Nephron (organoid): ENCODE measurements at regions not wholly inside any gene's neighbourhood (a gene's known extent, or its start where the extent isn't known, plus 50 kb on each side); places are given as distances from the start of the nearest gene placed in this dataset.

Experiments used
- H3K27ac Mint-ChIP-seq, 3 experiments: 2 replicates each; pipeline ENCODE4 v1.8.0; 2020; ENCODE audit warnings: mixed read lengths in 3 of 3, mild to moderate bottlenecking in 2 of 3, moderate library complexity in 1 of 3
- H3K27me3 Mint-ChIP-seq: 2 replicates; pipeline ENCODE4 v1.8.0; 2021; ENCODE audit warnings: low read depth, mild to moderate bottlenecking, moderate library complexity, mixed read lengths
- H3K36me3 Mint-ChIP-seq: 2 replicates; pipeline ENCODE4 v1.8.0; 2020; ENCODE audit warnings: low read depth, mixed read lengths
- H3K4me1 Mint-ChIP-seq: 2 replicates; pipeline ENCODE4 v1.8.0; 2020; ENCODE audit warnings: mixed read lengths
- H3K4me3 Mint-ChIP-seq, 3 experiments: 2 replicates each; pipeline ENCODE4 v1.8.0; 2020; ENCODE audit warnings: mild to moderate bottlenecking in 3 of 3, mixed read lengths in 3 of 3, moderate library complexity in 2 of 3
- H3K9me3 Mint-ChIP-seq: 2 replicates; pipeline ENCODE4 v1.8.0; 2020; ENCODE audit warnings: mixed read lengths
- TF ChIP-seq, protein P1 (sequence below), 3 experiments: fragments of 200-600 bp; sonication (generic); IDR thresholded peaks; one replicate each; pipeline ENCODE4 v1.5.0; 2021; ENCODE audit warnings: antibody characterized with exemption in 3 of 3; ENCODE audit not compliant: unreplicated experiment in 3 of 3

DNA sequence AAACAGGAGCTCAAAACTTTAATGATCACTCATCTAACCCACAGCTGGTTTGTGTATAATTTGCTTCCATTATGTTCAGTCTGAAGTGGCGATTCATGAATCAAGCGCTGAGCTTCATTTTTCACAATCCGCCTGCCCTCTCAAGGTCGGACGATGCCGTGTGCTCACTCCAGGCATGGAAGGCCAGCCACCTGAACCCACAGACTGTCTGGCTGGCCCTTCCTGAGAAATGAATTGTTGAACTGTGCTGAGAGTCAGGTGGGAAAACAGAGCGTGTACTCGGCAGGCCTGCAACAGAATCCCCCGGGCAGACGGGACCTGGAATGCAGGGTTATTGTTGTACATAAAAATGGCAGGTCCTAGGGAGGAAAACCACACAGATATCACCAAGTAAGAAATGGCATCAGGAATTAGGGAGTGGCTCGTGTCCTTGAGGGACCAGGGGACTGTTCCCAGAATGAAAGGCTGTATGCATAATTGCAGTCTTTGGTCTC lies 375.7 kb downstream of the IRX2 start:
- Mint-ChIP-seq H3K4me1 (no peaks in the 10 kb centered on the region), H3K36me3 (no peaks in the 10 kb centered on the region), H3K27ac (no peak overlapping the region), H3K4me3 (no peak overlapping the region), H3K27me3 (peaks cover 14% of the 10 kb centered on the region), H3K9me3 (no peaks in the 10 kb centered on the region)
- TF ChIP-seq, protein P1, sequence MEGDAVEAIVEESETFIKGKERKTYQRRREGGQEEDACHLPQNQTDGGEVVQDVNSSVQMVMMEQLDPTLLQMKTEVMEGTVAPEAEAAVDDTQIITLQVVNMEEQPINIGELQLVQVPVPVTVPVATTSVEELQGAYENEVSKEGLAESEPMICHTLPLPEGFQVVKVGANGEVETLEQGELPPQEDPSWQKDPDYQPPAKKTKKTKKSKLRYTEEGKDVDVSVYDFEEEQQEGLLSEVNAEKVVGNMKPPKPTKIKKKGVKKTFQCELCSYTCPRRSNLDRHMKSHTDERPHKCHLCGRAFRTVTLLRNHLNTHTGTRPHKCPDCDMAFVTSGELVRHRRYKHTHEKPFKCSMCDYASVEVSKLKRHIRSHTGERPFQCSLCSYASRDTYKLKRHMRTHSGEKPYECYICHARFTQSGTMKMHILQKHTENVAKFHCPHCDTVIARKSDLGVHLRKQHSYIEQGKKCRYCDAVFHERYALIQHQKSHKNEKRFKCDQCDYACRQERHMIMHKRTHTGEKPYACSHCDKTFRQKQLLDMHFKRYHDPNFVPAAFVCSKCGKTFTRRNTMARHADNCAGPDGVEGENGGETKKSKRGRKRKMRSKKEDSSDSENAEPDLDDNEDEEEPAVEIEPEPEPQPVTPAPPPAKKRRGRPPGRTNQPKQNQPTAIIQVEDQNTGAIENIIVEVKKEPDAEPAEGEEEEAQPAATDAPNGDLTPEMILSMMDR (IDR thresholded peaks at IDR 0.05; ENCODE audit: unreplicated experiment in 3 of 3): no peak

DNA sequence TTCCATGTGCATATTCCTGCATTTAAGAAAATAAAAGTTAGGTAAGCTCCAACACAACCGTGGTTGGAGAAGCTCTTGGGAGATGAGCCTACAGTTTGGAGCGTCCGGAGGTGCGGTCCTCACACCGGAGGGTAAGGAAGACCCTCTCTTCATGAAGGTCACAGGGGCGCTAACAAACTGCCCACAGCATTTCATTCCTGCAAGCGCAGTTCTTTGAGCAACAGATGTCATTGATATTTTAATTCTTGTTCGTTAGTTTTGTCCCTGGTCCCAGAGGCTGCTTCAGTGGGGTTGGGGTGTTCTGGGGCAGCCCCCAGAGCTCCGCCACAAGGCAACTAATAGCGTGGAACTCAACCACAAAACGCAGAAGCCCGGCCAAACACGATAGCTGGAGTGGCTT lies 376.2 kb downstream of the IRX2 start:
- TF ChIP-seq, protein P1 (IDR thresholded peaks at IDR 0.05; ENCODE audit: unreplicated experiment in 3 of 3): no peak
- H3K27me3 Mint-ChIP-seq: peaks cover 10% of the 10 kb centered on the region
- no peaks in the 10 kb centered on the region for H3K36me3 Mint-ChIP-seq
- H3K9me3 Mint-ChIP-seq: no peaks in the 10 kb centered on the region
- H3K27ac Mint-ChIP-seq: no peak overlapping the region
- no peaks in the 10 kb centered on the region for H3K4me1 Mint-ChIP-seq
- H3K4me3 Mint-ChIP-seq: no peak overlapping the region

DNA sequence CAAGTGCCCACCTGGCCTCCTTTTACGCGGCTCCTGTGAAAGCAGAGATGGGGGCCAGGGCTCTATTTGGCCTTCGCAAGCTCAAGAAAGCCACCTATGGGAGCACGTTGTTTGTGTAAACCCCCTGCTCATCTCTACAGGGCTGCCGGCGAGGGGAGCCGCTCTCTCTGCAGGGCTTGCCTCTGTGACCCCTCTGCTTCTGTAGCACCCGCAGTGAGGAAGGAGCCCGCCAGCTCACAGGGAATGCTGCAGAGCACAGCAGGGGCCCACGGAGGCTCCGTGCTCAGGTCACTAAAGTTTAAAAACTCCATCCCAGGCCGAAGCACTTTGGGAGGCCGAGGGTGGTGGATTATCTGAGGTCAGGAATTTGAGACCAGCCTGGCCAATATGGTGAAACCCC lies 376.8 kb downstream of the IRX2 start:
- H3K27ac Mint-ChIP-seq: no peak overlapping the region
- peaks cover 10% of the 10 kb centered on the region for H3K27me3 Mint-ChIP-seq
- no peaks in the 10 kb centered on the region for H3K4me1 Mint-ChIP-seq
- no peaks in the 10 kb centered on the region for H3K9me3 Mint-ChIP-seq
- no peaks in the 10 kb centered on the region for H3K36me3 Mint-ChIP-seq
- H3K4me3 Mint-ChIP-seq: no peak overlapping the region
- TF ChIP-seq, protein P1 (IDR thresholded peaks at IDR 0.05; ENCODE audit: unreplicated experiment in 3 of 3): no peak

DNA sequence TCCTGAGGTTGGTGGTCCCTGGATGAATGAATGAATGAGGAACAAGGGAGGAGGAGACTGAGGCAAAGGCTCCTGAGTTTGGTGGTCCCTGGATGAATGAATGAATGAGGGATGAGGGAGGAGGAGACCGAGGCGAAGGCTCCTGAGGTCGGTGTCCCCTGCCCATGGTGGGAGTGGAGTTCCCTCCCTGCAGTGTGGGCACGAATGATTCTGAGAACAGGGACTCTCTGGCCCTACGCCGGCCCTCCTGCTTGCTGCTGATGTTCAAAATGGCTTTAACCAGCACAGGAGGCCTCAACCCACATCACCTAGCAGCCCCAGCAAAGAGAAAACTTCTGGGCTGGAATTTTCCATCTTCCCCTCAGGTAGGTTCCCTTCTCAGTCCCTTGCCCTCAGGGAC lies 377.8 kb downstream of the IRX2 start:
- Mint-ChIP-seq H3K36me3 (no peaks in the 10 kb centered on the region), H3K4me3 (no peak overlapping the region), H3K27me3 (peaks cover 12% of the 10 kb centered on the region), H3K4me1 (no peaks in the 10 kb centered on the region), H3K9me3 (no peaks in the 10 kb centered on the region), H3K27ac (no peak overlapping the region)
- TF ChIP-seq, protein P1 (IDR thresholded peaks at IDR 0.05; ENCODE audit: unreplicated experiment in 3 of 3): no peak

DNA sequence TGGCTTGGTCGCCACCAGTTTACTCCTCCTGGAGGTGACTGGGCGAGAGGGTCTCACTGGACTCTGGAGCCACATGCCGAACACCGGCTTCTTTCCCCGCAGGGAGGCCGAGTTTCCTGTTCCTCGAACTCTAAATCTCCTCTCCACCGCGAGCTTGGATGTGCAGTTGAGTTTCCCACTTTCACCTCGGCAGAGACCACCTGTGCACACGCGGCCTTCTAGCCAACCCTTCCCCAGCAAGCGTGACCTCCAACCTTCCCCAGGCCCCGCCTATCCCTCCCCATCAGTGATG lies 380.1 kb downstream of the IRX2 start:
- Mint-ChIP-seq H3K27me3 (peaks cover 12% of the 10 kb centered on the region), H3K27ac (no peak overlapping the region), H3K36me3 (no peaks in the 10 kb centered on the region), H3K4me3 (no peak overlapping the region), H3K4me1 (no peaks in the 10 kb centered on the region), H3K9me3 (no peaks in the 10 kb centered on the region)
- TF ChIP-seq, protein P1 (IDR thresholded peaks at IDR 0.05; ENCODE audit: unreplicated experiment in 3 of 3): no peak

DNA sequence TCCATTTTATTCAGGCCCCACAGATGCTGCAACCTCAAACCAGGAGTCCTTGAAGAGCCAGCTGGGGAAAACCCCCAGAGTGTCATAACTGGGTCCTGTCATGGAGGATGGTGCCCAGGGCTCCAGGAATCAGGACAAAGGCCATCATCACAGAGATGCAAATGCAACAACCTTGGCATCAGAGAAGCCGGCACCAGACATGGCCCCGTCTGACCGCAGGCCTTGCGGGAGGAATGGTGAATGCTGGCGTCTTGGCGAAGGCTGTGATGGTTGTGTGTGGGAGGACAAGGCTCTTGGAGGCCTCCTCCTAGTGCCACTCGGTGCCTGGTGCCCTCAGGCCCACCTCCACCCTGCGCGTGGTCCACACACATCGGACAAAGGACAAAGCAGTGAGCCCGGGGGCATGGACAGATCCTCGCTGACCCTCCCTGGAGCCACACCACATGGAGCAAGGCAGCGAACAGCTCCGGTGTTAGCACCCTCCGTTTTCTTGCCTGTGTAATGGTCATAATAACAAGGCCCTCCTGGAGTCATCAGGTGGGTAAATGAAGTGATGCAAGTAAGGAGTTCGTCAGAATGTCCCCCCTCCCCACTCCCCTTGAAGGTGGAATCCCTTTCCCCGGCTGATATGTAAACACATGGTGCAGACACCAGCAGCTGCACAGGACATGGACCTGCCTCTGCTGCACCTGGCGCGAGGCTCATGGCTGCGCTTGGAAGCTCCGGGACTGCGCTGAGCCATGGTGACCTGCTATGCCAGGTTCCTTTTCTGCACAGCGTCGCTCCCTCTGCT lies 380.7 kb downstream of the IRX2 start:
- peaks cover 12% of the 10 kb centered on the region for H3K27me3 Mint-ChIP-seq
- no peaks in the 10 kb centered on the region for H3K4me1 Mint-ChIP-seq
- TF ChIP-seq, protein P1 (IDR thresholded peaks at IDR 0.05; ENCODE audit: unreplicated experiment in 3 of 3): no peak

More for the DNA sequence above, 380.7 kb downstream of the IRX2 start:
- Mint-ChIP-seq H3K9me3 (no peaks in the 10 kb centered on the region), H3K36me3 (no peaks in the 10 kb centered on the region), H3K4me3 (no peak overlapping the region), H3K27ac (no peak overlapping the region)
